GM23338 (cell line): ENCODE measurements at regions not wholly inside any gene's neighbourhood (a gene's known extent, or its start where the extent isn't known, plus 50 kb on each side); places are given as distances from the start of the nearest gene placed in this dataset.

ENCODE experiments used
- CREB1 ChIP-seq: fragments of 250-450 bp; sonication (Bioruptor Pico); IDR thresholded peaks from 2 replicates; pipeline ENCODE4 v1.5.0; 2020; ENCODE audit warnings: low read depth, mild to moderate bottlenecking, moderate library complexity
- CTCF ChIP-seq, 2 experiments: fragments of 200-600 bp in 1 of 2; sonication (generic) in 1 of 2; conservative IDR thresholded peaks; 2 replicates each; pipeline versions ENCODE4 v1.5.1 to v1.6.1; 2016 to 2017; ENCODE audit warnings: antibody characterized with exemption in 2 of 2, low read depth in 2 of 2, mild to moderate bottlenecking in 2 of 2, moderate library complexity in 1 of 2
- POLR2AphosphoS5 ChIP-seq: IDR thresholded peaks from 2 replicates; pipeline ENCODE4 v1.6.1; 2016; ENCODE audit warnings: antibody characterized with exemption, low read depth

DNA sequence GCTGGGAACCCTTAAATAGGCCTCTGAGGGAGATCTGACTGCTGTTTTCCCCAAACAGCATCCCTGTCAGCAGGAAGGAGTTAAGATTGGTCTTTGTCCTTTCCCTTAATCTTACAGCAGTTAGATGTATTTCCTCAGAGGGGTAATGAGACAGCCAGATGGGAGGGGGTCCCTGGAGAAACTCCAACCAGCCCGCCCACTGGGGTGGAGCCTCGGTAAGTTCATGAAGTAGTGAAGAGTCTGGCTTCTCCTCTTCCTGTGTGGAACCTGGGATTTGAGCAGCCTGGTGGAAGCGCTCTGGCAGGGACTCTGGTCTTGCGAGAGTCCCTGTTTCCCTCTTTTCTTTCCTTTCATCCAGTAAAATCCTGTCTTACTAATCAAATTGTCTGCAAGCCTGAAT lies 330.0 kb downstream of the TLL1 start:
- no peak for TF ChIP-seq POLR2AphosphoS5
- TF ChIP-seq CTCF (conservative IDR thresholded peaks at IDR 0.05; ENCODE audit: low read depth in 2 of 2), result no peak
- TF ChIP-seq CREB1 (CRISPR knock-in tag), result no peak
